ENCODE measurements at regions not wholly inside any gene's neighbourhood (a gene's known extent, or its start where the extent isn't known, plus 50 kb on each side); places are given as distances from the start of the nearest gene placed in this dataset.

DNA sequence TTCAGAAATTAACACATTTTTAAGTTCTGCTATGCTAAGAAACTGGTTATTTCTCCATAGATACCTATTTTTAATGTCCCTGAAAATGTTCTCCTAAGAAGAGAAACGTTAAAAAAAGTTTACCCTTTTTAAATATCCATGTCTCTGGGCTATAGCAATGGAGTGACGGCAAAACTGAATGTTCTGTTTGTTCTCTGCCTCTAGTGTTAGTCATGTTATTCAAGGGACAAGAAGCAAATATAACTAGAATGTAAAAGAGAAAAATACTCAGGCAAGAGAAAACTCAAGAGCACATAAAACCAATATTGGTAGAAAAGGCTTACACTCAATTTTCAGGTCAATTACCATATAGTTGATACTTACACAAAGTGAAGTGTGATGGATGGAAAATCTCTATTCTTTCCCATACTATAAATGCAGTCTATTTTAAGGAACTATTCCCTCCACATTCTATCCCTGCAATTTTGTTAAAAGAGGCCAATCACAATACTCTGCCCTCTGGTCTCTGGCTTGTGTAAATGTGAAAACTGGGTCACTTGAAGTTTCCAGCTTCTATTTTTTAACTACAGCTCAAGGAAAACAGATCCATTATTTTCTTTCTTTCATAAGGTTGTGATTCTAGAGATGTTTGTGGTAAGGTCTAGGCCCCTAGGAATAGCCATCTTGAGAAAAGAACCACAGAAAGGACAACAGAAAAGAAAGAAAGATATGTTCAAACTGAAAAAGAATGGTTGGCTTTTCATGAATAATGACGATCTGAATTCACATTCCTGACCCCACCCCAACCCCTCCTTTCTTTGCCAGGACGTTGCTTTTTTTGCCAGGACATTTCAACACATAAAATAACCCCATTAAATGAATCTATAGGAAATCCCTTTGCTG, 200.3 kb upstream of the FAM83B start:
- Mint-ChIP-seq H3K27me3 (ENCODE audit: insufficient read depth, low read depth, poor library complexity) (no peaks in the 10 kb centered on the region), H3K27ac (no peak overlapping the region), H3K36me3 (ENCODE audit: low read depth) (no peaks in the 10 kb centered on the region), H3K9me3 (no peaks in the 10 kb centered on the region), H3K4me3 (no peak overlapping the region), H3K4me1 (no peaks in the 10 kb centered on the region)
- no peak overlapping the region for H3K4me2 ChIP-seq
- no peak overlapping the region for H3K27ac ChIP-seq (ENCODE audit: low read depth)
- H3K79me2 ChIP-seq (replicated peaks; ENCODE audit: insufficient read depth) = no peaks in the 10 kb centered on the region
- H3K4me1 ChIP-seq (ENCODE audit: insufficient read depth) = no peaks in the 10 kb centered on the region
- TF ChIP-seq, protein P1, sequence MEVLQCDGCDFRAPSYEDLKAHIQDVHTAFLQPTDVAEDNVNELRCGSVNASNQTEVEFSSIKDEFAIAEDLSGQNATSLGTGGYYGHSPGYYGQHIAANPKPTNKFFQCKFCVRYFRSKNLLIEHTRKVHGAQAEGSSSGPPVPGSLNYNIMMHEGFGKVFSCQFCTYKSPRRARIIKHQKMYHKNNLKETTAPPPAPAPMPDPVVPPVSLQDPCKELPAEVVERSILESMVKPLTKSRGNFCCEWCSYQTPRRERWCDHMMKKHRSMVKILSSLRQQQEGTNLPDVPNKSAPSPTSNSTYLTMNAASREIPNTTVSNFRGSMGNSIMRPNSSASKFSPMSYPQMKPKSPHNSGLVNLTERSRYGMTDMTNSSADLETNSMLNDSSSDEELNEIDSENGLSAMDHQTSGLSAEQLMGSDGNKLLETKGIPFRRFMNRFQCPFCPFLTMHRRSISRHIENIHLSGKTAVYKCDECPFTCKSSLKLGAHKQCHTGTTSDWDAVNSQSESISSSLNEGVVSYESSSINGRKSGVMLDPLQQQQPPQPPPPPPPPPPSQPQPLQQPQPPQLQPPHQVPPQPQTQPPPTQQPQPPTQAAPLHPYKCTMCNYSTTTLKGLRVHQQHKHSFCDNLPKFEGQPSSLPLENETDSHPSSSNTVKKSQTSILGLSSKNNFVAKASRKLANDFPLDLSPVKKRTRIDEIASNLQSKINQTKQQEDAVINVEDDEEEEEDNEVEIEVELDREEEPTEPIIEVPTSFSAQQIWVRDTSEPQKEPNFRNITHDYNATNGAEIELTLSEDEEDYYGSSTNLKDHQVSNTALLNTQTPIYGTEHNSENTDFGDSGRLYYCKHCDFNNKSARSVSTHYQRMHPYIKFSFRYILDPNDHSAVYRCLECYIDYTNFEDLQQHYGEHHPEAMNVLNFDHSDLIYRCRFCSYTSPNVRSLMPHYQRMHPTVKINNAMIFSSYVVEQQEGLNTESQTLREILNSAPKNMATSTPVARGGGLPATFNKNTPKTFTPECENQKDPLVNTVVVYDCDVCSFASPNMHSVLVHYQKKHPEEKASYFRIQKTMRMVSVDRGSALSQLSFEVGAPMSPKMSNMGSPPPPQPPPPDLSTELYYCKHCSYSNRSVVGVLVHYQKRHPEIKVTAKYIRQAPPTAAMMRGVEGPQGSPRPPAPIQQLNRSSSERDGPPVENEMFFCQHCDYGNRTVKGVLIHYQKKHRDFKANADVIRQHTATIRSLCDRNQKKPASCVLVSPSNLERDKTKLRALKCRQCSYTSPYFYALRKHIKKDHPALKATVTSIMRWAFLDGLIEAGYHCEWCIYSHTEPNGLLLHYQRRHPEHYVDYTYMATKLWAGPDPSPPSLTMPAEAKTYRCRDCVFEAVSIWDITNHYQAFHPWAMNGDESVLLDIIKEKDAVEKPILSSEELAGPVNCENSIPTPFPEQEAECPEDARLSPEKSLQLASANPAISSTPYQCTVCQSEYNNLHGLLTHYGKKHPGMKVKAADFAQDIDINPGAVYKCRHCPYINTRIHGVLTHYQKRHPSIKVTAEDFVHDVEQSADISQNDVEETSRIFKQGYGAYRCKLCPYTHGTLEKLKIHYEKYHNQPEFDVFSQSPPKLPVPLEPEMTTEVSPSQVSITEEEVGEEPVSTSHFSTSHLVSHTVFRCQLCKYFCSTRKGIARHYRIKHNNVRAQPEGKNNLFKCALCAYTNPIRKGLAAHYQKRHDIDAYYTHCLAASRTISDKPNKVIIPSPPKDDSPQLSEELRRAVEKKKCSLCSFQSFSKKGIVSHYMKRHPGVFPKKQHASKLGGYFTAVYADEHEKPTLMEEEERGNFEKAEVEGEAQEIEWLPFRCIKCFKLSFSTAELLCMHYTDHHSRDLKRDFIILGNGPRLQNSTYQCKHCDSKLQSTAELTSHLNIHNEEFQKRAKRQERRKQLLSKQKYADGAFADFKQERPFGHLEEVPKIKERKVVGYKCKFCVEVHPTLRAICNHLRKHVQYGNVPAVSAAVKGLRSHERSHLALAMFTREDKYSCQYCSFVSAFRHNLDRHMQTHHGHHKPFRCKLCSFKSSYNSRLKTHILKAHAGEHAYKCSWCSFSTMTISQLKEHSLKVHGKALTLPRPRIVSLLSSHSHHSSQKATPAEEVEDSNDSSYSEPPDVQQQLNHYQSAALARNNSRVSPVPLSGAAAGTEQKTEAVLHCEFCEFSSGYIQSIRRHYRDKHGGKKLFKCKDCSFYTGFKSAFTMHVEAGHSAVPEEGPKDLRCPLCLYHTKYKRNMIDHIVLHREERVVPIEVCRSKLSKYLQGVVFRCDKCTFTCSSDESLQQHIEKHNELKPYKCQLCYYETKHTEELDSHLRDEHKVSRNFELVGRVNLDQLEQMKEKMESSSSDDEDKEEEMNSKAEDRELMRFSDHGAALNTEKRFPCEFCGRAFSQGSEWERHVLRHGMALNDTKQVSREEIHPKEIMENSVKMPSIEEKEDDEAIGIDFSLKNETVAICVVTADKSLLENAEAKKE (CRISPR knock-in tag; IDR thresholded peaks at IDR 0.05) = no peak
- TF ChIP-seq, protein P2, sequence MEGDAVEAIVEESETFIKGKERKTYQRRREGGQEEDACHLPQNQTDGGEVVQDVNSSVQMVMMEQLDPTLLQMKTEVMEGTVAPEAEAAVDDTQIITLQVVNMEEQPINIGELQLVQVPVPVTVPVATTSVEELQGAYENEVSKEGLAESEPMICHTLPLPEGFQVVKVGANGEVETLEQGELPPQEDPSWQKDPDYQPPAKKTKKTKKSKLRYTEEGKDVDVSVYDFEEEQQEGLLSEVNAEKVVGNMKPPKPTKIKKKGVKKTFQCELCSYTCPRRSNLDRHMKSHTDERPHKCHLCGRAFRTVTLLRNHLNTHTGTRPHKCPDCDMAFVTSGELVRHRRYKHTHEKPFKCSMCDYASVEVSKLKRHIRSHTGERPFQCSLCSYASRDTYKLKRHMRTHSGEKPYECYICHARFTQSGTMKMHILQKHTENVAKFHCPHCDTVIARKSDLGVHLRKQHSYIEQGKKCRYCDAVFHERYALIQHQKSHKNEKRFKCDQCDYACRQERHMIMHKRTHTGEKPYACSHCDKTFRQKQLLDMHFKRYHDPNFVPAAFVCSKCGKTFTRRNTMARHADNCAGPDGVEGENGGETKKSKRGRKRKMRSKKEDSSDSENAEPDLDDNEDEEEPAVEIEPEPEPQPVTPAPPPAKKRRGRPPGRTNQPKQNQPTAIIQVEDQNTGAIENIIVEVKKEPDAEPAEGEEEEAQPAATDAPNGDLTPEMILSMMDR (conservative IDR thresholded peaks at IDR 0.05; ENCODE audit: low read depth in 2 of 2) = no peak
- TF ChIP-seq ZNF331 (CRISPR knock-in tag; IDR thresholded peaks at IDR 0.05; ENCODE audit: low read depth) = no peak
- no peak for TF ChIP-seq POLR2AphosphoS5 (IDR thresholded peaks at IDR 0.05; ENCODE audit: low read depth)
- TF ChIP-seq STAT1 (IDR thresholded peaks at IDR 0.05; ENCODE audit: unreplicated experiment) = no peak
- TF ChIP-seq, protein P3, sequence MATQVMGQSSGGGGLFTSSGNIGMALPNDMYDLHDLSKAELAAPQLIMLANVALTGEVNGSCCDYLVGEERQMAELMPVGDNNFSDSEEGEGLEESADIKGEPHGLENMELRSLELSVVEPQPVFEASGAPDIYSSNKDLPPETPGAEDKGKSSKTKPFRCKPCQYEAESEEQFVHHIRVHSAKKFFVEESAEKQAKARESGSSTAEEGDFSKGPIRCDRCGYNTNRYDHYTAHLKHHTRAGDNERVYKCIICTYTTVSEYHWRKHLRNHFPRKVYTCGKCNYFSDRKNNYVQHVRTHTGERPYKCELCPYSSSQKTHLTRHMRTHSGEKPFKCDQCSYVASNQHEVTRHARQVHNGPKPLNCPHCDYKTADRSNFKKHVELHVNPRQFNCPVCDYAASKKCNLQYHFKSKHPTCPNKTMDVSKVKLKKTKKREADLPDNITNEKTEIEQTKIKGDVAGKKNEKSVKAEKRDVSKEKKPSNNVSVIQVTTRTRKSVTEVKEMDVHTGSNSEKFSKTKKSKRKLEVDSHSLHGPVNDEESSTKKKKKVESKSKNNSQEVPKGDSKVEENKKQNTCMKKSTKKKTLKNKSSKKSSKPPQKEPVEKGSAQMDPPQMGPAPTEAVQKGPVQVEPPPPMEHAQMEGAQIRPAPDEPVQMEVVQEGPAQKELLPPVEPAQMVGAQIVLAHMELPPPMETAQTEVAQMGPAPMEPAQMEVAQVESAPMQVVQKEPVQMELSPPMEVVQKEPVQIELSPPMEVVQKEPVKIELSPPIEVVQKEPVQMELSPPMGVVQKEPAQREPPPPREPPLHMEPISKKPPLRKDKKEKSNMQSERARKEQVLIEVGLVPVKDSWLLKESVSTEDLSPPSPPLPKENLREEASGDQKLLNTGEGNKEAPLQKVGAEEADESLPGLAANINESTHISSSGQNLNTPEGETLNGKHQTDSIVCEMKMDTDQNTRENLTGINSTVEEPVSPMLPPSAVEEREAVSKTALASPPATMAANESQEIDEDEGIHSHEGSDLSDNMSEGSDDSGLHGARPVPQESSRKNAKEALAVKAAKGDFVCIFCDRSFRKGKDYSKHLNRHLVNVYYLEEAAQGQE (IDR thresholded peaks at IDR 0.05; ENCODE audit: unreplicated experiment) = no peak
- TF ChIP-seq NANOG (IDR thresholded peaks at IDR 0.05; ENCODE audit: borderline replicate concordance) = no peak
- TF ChIP-seq JUNB (IDR thresholded peaks at IDR 0.05; ENCODE audit: unreplicated experiment) = no peak
- TF ChIP-seq ZNF114 (CRISPR knock-in tag; IDR thresholded peaks at IDR 0.05) = no peak
- TF ChIP-seq, protein P4, sequence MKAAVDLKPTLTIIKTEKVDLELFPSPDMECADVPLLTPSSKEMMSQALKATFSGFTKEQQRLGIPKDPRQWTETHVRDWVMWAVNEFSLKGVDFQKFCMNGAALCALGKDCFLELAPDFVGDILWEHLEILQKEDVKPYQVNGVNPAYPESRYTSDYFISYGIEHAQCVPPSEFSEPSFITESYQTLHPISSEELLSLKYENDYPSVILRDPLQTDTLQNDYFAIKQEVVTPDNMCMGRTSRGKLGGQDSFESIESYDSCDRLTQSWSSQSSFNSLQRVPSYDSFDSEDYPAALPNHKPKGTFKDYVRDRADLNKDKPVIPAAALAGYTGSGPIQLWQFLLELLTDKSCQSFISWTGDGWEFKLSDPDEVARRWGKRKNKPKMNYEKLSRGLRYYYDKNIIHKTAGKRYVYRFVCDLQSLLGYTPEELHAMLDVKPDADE (IDR thresholded peaks at IDR 0.05) = no peak
- no peak for TF ChIP-seq EZH2phosphoT487 (IDR thresholded peaks at IDR 0.05; ENCODE audit: unreplicated experiment)
- no peak for TF ChIP-seq CREB1 (CRISPR knock-in tag; IDR thresholded peaks at IDR 0.05; ENCODE audit: low read depth)
- TF ChIP-seq EZH2 (IDR thresholded peaks at IDR 0.05; ENCODE audit: low read depth, unreplicated experiment) = no peak
- no peaks in the 10 kb centered on the region for H3K9me2 ChIP-seq (ENCODE audit: insufficient read depth)
- peak overlapping the region; percentile 15; the same call in 1 of the 2 replicates for H2AFZ ChIP-seq
- no peaks in the 10 kb centered on the region for H3K36me3 ChIP-seq (ENCODE audit: insufficient read depth)
- DNase-seq (ENCODE audit: low spot score) (no peak), ATAC-seq (no peak)
- H3F3A ChIP-seq (replicated peaks; ENCODE audit: low read depth) = no peaks in the 10 kb centered on the region
- no peak overlapping the region for H3K4me3 ChIP-seq
- H4K20me1 ChIP-seq (replicated peaks; ENCODE audit: insufficient read depth) = no peaks in the 10 kb centered on the region
- H3K27me3 ChIP-seq (ENCODE audit: insufficient read depth) = no peaks in the 10 kb centered on the region
